Gastrocnemius medialis (tissue), 4 donors: ENCODE measurements at regions not wholly inside any gene's neighbourhood (a gene's known extent, or its start where the extent isn't known, plus 50 kb on each side); places are given as distances from the start of the nearest gene placed in this dataset.

ENCODE experiments used
- CTCF ChIP-seq, 5 experiments: fragments of 450-650 bp in 3 of 5; fragments of 200-600 bp in 2 of 5; sonication (generic) in 2 of 5; IDR thresholded peaks in 4 of 5; conservative IDR thresholded peaks in 1 of 5; 1 replicate in 4 of 5; 2 replicates in 1 of 5; pipeline ENCODE4 v1.5.1; 2016 to 2019; ENCODE audit warnings: antibody characterized with exemption in 5 of 5, mild to moderate bottlenecking in 3 of 5, moderate library complexity in 3 of 5
- POLR2A ChIP-seq, 2 donors: fragments of 450-650 bp; IDR thresholded peaks; one replicate each; pipeline ENCODE4 v1.6.1; 2017; ENCODE audit warnings: antibody characterized with exemption in 2 of 2, mild to moderate bottlenecking in 2 of 2, moderate library complexity in 2 of 2

GRCh38 chr1:8162168-8162567 is 136.1 kb upstream of the ERRFI1 start:
- no peak for TF ChIP-seq CTCF (IDR thresholded peaks at IDR 0.05 in 4 of 5, conservative IDR thresholded peaks at IDR 0.05 in 1 of 5)
- no peak for TF ChIP-seq POLR2A (IDR thresholded peaks at IDR 0.05)
